ENCODE measurements at regions not wholly inside any gene's neighbourhood (a gene's known extent, or its start where the extent isn't known, plus 50 kb on each side); places are given as distances from the start of the nearest gene placed in this dataset.

DNA sequence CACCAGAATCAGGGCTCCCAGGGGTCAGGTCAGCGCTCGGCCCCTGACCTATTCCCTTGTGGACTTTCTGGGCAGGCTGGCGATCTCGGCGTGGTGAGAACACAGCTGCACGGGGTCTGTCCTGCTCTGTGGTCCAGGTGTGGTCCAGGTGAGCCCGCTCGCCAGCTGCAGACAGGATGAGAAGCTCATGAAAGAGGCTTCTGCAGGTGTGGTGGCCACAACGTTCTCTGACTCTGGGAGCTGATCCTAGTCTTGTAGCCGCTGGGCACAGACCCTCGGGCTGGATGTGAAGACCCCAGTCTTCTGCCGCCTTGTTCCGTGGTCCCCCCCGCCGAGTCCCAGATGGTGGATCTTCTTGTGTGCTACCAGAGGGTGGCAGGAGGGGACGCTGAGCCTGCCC, 129.7 kb downstream of the RTP5 start:
- TF ChIP-seq POLR2A (IDR thresholded peaks at IDR 0.05; ENCODE audit: low read length) (no peak), GATA1 (IDR thresholded peaks at IDR 0.05; ENCODE audit: low read depth, low read length) (no peak)

Measured in erythroblast (primary cell).